ENCODE measurements at regions not wholly inside any gene's neighbourhood (a gene's known extent, or its start where the extent isn't known, plus 50 kb on each side); places are given as distances from the start of the nearest gene placed in this dataset.
"Not testable (repeated sequence)": the region's sequence is repeated elsewhere in the genome, so short reads cannot be mapped to it uniquely, and the experiment has no call there.

- no peak for DNase-seq
- H3K27me3 ChIP-seq (ENCODE audit: control insufficient read depth in 1 of 2, insufficient read depth in 2 of 2, low read length in 2 of 2) = no peaks in the 10 kb centered on the region
- Mint-ChIP-seq H3K4me3 (no peak overlapping the region), H3K9me3 (peaks cover 3% of the 10 kb centered on the region), H3K36me3 (ENCODE audit: low read depth) (no peaks in the 10 kb centered on the region), H3K27ac (no peak overlapping the region), H3K4me1 (ENCODE audit: low read depth) (no peaks in the 10 kb centered on the region), H3K27me3 (no peaks in the 10 kb centered on the region)
- no peaks in the 10 kb centered on the region for H3K4me1 ChIP-seq (ENCODE audit: insufficient read depth, low read length)
- TF ChIP-seq CTCF (IDR thresholded peaks at IDR 0.05) = no peak
- no peaks in the 10 kb centered on the region for H3K9me3 ChIP-seq (ENCODE audit: control insufficient read depth in 1 of 2, insufficient read depth in 1 of 2, low read length in 2 of 2)
- no peaks in the 10 kb centered on the region for H3K36me3 ChIP-seq (ENCODE audit: insufficient read depth, low read length)
- CTCF ChIA-PET = no interaction called here
- no peak overlapping the region for H3K27ac ChIP-seq (ENCODE audit: low read depth in 1 of 2, low read length in 2 of 2)
- POLR2A ChIA-PET = no interaction called here
- H3K4me3 ChIP-seq (ENCODE audit: low read length) = no peak overlapping the region
- intact Hi-C loops (cut with DNase I, micrococcal nuclease) = no loop called here
- no peak for ATAC-seq (ENCODE audit: poor library complexity)
Observed at GRCh38 chr10:23850631-23851030, 358.3 kb upstream of the KIAA1217 start.

- TF ChIP-seq CTCF (IDR thresholded peaks at IDR 0.05) = no peak
- H3K9me3 ChIP-seq (ENCODE audit: control insufficient read depth in 1 of 2, insufficient read depth in 1 of 2, low read length in 2 of 2) = no peaks in the 10 kb centered on the region
- no peak for DNase-seq
- no peaks in the 10 kb centered on the region for H3K27me3 ChIP-seq (ENCODE audit: control insufficient read depth in 1 of 2, insufficient read depth in 2 of 2, low read length in 2 of 2)
- intact Hi-C loops (cut with DNase I, micrococcal nuclease) = no loop called here
- H3K4me3 ChIP-seq (ENCODE audit: low read length) = no peak overlapping the region
- Mint-ChIP-seq H3K27me3 (no peaks in the 10 kb centered on the region), H3K4me3 (no peak overlapping the region), H3K9me3 (peaks cover 2% of the 10 kb centered on the region), H3K36me3 (ENCODE audit: low read depth) (no peaks in the 10 kb centered on the region), H3K4me1 (ENCODE audit: low read depth) (no peaks in the 10 kb centered on the region), H3K27ac (no peak overlapping the region)
- no peaks in the 10 kb centered on the region for H3K4me1 ChIP-seq (ENCODE audit: insufficient read depth, low read length)
- CTCF ChIA-PET = no interaction called here
- POLR2A ChIA-PET = no interaction called here
- no peaks in the 10 kb centered on the region for H3K36me3 ChIP-seq (ENCODE audit: insufficient read depth, low read length)
- no peak for ATAC-seq (ENCODE audit: poor library complexity)
- no peak overlapping the region for H3K27ac ChIP-seq (ENCODE audit: low read depth in 1 of 2, low read length in 2 of 2)
Observed at GRCh38 chr10:23859598-23859997, 349.3 kb upstream of the KIAA1217 start.

GRCh38 chr10:23864631-23865147 is 344.2 kb upstream of the KIAA1217 start:
- Histone ChIP-seq H3K27me3 (ENCODE audit: control insufficient read depth in 1 of 2, insufficient read depth in 2 of 2, low read length in 2 of 2) (no peaks in the 10 kb centered on the region), H3K4me1 (ENCODE audit: insufficient read depth, low read length) (no peaks in the 10 kb centered on the region), H3K27ac (ENCODE audit: low read depth in 1 of 2, low read length in 2 of 2) (no peak overlapping the region), H3K36me3 (ENCODE audit: insufficient read depth, low read length) (no peaks in the 10 kb centered on the region), H3K4me3 (ENCODE audit: low read length) (no peak overlapping the region), H3K9me3 (ENCODE audit: control insufficient read depth in 1 of 2, insufficient read depth in 1 of 2, low read length in 2 of 2) (no peaks in the 10 kb centered on the region)
- no peak for ATAC-seq (ENCODE audit: poor library complexity)
- Mint-ChIP-seq H3K27me3 (no peaks in the 10 kb centered on the region), H3K4me3 (no peak overlapping the region), H3K27ac (no peak overlapping the region), H3K9me3 (peaks cover 2% of the 10 kb centered on the region), H3K4me1 (ENCODE audit: low read depth) (no peaks in the 10 kb centered on the region), H3K36me3 (ENCODE audit: low read depth) (no peaks in the 10 kb centered on the region)
- TF ChIP-seq CTCF (IDR thresholded peaks at IDR 0.05) = no peak
- CTCF ChIA-PET = no interaction called here
- POLR2A ChIA-PET = no interaction called here
- intact Hi-C loops (cut with DNase I, micrococcal nuclease) = no loop called here
- DNase-seq = no peak

- H3K4me3 Mint-ChIP-seq; H3K9me3 Mint-ChIP-seq; H3K36me3 Mint-ChIP-seq (ENCODE audit: low read depth); H3K27me3 ChIP-seq (ENCODE audit: control insufficient read depth in 1 of 2, insufficient read depth in 2 of 2, low read length in 2 of 2); H3K27ac ChIP-seq (ENCODE audit: low read depth in 1 of 2, low read length in 2 of 2); DNase-seq; H3K4me1 Mint-ChIP-seq (ENCODE audit: low read depth); POLR2A ChIA-PET; H3K4me1 ChIP-seq (ENCODE audit: insufficient read depth, low read length); H3K36me3 ChIP-seq (ENCODE audit: insufficient read depth, low read length); H3K4me3 ChIP-seq (ENCODE audit: low read length); H3K27ac Mint-ChIP-seq; H3K9me3 ChIP-seq (ENCODE audit: control insufficient read depth in 1 of 2, insufficient read depth in 1 of 2, low read length in 2 of 2); H3K27me3 Mint-ChIP-seq; CTCF ChIA-PET; ATAC-seq (ENCODE audit: poor library complexity); intact Hi-C loops (cut with DNase I, micrococcal nuclease): not testable (repeated sequence)
Observed at GRCh38 chr10:23866985-23867384, 342.0 kb upstream of the KIAA1217 start.

Measured in CD4-positive, alpha-beta T cell (primary cell).